HCT116 (cell line): ENCODE measurements at regions not wholly inside any gene's neighbourhood (a gene's known extent, or its start where the extent isn't known, plus 50 kb on each side); places are given as distances from the start of the nearest gene placed in this dataset.

Source experiments
- EGR1 ChIP-seq: IDR thresholded peaks from 2 replicates; pipeline ENCODE4 v1.6.1; 2012; ENCODE audit warnings: low read depth
- EZH2 ChIP-seq: fragments of 200-600 bp; sonication (generic); IDR thresholded peaks from 2 replicates; pipeline ENCODE4 v1.6.1; 2017; ENCODE audit warnings: antibody characterized with exemption, mixed run types
- JUND ChIP-seq: IDR thresholded peaks from 2 replicates; pipeline ENCODE4 v1.6.1; 2012
- MAX ChIP-seq: IDR thresholded peaks from 2 replicates; pipeline ENCODE4 v1.6.1; 2012
- POLR2A ChIP-seq: IDR thresholded peaks from 2 replicates; pipeline ENCODE4 v1.7.0; 2011; ENCODE audit warnings: borderline replicate concordance; ENCODE audit not compliant: insufficient read depth, insufficient read length; ENCODE audit errors: extremely low read depth
- POLR2AphosphoS5 ChIP-seq: IDR thresholded peaks from 2 replicates; pipeline ENCODE4 v1.6.1; 2011; ENCODE audit warnings: mild to moderate bottlenecking, low read depth, low read length, moderate library complexity
- ZNF274 ChIP-seq: fragments of 200-500 bp; sonication (Bioruptor generic); IDR thresholded peaks from 2 replicates; pipeline ENCODE4 v1.6.1; 2014; ENCODE audit warnings: mild to moderate bottlenecking, low read depth, low read length, inconsistent platforms
- TF ChIP-seq, protein P1 (sequence below): IDR thresholded peaks from 2 replicates; pipeline ENCODE4 v1.6.1; 2012
- TF ChIP-seq, protein P2 (sequence below): IDR thresholded peaks from 2 replicates; pipeline ENCODE4 v1.6.1; 2012; ENCODE audit warnings: low read depth
- TF ChIP-seq, protein P3 (sequence below), 3 experiments: fragments of 200-600 bp in 1 of 3; sonication (generic) in 1 of 3; IDR thresholded peaks in 2 of 3; conservative IDR thresholded peaks in 1 of 3; 2 replicates each; pipeline ENCODE4 v1.5.1; 2012 to 2017; ENCODE audit warnings: low read depth in 2 of 3, low read length in 2 of 3, antibody characterized with exemption in 1 of 3, borderline replicate concordance in 1 of 3, control low read depth in 1 of 3, mild to moderate bottlenecking in 1 of 3, mixed read lengths in 1 of 3, mixed run types in 1 of 3, moderate library complexity in 1 of 3; ENCODE audit not compliant: insufficient read depth in 1 of 3

DNA sequence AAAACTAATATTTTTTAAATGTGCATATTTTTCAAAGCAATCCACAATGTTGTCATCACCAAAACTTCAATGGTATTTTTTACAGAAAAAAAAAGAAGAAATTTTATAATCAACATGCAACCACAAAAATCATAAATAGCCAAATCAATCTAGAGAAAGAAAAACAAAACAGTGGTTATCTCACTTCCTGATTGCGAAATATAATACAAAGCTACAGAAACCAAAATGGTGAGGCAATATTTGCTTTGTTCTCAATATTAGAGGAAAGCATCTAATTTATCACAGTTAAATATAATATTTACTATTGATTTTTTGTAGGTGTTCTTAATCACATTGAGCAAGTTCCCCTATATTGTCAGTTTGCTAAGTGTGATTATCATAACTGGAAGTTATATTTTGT lies 720.7 kb upstream of the ADGRB3 start:
- TF ChIP-seq POLR2AphosphoS5 (no peak), EZH2 (no peak), EGR1 (no peak), POLR2A (no peak), ZNF274 (no peak), MAX (no peak), JUND (no peak)
- TF ChIP-seq, protein P1, sequence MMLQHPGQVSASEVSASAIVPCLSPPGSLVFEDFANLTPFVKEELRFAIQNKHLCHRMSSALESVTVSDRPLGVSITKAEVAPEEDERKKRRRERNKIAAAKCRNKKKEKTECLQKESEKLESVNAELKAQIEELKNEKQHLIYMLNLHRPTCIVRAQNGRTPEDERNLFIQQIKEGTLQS = no peak
- TF ChIP-seq, protein P2, sequence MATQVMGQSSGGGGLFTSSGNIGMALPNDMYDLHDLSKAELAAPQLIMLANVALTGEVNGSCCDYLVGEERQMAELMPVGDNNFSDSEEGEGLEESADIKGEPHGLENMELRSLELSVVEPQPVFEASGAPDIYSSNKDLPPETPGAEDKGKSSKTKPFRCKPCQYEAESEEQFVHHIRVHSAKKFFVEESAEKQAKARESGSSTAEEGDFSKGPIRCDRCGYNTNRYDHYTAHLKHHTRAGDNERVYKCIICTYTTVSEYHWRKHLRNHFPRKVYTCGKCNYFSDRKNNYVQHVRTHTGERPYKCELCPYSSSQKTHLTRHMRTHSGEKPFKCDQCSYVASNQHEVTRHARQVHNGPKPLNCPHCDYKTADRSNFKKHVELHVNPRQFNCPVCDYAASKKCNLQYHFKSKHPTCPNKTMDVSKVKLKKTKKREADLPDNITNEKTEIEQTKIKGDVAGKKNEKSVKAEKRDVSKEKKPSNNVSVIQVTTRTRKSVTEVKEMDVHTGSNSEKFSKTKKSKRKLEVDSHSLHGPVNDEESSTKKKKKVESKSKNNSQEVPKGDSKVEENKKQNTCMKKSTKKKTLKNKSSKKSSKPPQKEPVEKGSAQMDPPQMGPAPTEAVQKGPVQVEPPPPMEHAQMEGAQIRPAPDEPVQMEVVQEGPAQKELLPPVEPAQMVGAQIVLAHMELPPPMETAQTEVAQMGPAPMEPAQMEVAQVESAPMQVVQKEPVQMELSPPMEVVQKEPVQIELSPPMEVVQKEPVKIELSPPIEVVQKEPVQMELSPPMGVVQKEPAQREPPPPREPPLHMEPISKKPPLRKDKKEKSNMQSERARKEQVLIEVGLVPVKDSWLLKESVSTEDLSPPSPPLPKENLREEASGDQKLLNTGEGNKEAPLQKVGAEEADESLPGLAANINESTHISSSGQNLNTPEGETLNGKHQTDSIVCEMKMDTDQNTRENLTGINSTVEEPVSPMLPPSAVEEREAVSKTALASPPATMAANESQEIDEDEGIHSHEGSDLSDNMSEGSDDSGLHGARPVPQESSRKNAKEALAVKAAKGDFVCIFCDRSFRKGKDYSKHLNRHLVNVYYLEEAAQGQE = no peak
- TF ChIP-seq, protein P3, sequence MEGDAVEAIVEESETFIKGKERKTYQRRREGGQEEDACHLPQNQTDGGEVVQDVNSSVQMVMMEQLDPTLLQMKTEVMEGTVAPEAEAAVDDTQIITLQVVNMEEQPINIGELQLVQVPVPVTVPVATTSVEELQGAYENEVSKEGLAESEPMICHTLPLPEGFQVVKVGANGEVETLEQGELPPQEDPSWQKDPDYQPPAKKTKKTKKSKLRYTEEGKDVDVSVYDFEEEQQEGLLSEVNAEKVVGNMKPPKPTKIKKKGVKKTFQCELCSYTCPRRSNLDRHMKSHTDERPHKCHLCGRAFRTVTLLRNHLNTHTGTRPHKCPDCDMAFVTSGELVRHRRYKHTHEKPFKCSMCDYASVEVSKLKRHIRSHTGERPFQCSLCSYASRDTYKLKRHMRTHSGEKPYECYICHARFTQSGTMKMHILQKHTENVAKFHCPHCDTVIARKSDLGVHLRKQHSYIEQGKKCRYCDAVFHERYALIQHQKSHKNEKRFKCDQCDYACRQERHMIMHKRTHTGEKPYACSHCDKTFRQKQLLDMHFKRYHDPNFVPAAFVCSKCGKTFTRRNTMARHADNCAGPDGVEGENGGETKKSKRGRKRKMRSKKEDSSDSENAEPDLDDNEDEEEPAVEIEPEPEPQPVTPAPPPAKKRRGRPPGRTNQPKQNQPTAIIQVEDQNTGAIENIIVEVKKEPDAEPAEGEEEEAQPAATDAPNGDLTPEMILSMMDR (IDR thresholded peaks at IDR 0.05 in 2 of 3, conservative IDR thresholded peaks at IDR 0.05 in 1 of 3; ENCODE audit: borderline replicate concordance in 1 of 3, insufficient read depth in 1 of 3, low read depth in 2 of 3, low read length in 2 of 3) = no peak
